NCI-H1694 (cell line): ENCODE measurements at regions not wholly inside any gene's neighbourhood (a gene's known extent, or its start where the extent isn't known, plus 50 kb on each side); places are given as distances from the start of the nearest gene placed in this dataset.

Source experiments
- DNase-seq: peaks from one replicate; lab custom pipeline; 2025; lab: John Stamatoyannopoulos, UW

DNA sequence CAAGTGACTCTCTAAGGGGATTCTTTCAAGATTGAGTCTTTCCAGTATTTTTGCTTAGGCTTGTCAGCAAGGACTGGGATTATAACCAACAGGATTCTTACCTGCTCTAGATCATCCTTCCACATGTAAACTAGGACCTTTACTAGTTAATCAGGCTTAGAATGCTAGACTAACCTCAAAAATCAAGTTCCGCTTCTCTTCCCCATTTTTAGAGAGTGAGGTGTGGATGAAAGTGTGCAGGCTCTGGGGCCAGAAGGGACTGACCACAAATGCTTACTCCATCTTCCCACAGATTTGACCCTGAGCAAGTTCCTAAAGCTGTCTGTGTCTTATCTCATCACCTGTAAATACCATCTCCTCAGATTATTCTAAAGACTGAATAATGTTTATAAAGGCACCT, 89.5 kb upstream of the IL12A start:
- DNase-seq = no peak

DNA sequence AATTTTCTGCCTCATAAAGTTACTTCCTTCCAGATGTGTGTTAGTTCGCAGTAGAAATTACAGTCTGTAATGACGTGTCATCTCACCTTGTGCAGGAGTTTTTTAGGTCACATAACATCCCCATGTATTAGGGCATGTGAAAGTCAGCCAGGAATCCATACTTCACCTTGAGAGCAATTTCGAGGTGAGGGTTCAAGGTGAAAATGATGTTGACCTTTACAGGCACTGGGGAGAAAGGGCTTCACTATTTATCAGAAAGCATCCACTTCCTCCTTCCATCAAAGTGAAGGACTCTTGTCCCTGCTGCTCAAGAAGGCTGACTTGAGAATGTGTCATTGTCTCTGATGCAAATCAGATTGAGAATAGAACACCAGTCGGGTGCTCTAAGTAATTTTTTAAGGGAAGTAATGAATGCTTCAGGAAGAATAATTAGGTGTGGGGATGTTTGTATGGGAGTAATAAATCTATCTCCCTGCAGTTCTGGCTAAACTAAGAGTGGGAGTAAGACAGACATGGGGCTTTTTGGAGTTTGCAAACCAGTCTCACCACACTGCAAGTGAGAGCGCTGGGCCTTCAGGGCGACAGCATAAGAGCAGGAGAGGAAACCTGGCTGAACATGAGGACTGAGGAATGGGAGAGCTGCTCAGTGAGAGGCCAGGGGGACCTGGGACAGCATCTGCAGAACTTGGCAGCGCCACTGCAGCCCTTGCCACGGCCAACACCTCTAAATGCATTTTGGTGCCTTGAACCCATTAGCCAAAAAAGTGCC, 85.9 kb upstream of the IL12A start:
- DNase-seq = no peak

DNA sequence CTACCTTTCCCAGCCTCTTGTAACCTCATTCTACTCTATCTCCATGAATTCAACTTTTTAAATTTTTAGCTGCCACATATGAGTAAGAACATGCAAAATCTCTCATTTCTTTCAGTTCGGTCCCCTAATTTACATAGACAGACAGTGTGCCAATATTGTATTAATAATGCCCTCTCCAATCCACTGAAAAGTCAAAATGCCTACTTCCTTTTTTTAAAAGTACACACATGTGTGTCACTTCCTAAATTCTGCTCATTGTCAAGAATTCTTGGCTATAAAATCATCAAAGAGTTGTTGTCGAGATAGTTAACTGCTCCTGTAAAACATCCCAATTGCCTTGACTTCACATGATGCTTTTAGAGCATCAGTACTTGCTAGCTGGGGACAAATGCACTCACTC, 84.2 kb upstream of the IL12A start:
- DNase-seq = no peak

DNA sequence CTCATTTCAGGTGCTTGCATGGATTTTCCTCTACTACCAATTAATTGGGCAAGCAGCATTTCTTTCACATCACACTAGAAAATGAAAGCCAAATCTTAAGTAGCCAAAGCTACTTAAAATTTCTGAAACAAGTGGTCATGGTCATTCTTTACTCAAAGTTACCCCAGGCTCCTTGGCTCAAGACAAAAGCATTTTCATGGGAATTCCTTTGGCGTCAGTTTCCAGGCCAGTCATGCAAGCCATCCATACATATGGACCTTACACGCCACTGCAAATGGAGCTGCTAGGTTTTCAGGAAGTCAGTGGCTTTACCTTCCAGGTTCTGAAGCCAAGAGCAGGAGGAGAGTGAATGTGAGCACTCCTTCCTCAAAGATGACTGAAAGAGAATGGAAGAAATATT, 83.7 kb upstream of the IL12A start:
- DNase-seq = no peak

DNA sequence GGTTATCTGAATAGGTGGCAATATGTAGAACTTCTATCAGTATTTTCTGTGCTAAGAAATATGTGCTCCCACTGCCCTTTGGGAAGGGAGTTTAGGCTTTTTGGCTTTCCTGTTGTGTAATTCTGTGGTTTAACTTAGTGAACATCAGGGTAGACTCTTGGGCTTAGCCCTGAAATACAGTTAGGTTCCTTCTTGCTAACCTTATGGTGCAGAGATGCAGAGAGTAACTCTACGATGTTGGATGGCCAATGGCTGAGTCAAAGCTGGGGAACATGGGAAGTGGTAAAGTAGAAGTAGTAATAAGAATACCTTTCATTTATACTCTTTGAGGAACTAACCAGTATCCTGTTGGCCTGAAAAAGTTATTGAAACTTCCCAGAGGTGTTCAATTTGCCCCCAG, 80.8 kb upstream of the IL12A start:
- no peak for DNase-seq

DNA sequence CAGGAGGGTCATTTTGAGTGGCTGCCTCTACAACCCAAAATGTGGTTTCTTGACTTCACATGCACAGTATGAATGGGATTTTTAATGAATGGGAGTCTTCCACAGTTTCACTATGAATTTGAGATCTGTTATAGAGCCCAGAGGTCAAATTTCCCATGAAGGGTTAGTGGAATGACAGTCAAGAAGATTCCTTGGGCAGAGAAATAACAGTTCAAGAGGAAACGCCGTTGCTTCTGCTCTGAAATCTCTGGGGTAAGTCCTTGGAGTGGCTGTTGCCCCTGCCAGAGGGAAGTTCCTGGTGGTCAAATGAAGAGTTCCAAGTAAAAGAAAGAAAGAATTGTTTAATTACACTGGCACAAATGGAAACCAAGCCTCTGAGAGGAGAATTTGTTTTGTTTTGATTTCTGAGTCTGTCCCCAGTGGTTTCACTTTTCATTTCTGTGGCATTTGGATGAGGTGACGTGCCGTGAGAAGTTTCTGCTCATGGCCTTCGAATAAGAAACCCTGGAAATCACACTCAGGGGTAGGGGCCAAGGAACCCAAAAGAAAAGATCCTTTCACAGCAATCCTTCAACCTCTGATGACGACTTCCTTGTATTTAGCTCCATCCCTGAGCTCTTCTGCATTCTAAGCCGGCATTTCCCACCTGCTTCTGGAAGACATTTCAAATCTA, 77.5 kb upstream of the IL12A start:
- DNase-seq = no peak

DNA sequence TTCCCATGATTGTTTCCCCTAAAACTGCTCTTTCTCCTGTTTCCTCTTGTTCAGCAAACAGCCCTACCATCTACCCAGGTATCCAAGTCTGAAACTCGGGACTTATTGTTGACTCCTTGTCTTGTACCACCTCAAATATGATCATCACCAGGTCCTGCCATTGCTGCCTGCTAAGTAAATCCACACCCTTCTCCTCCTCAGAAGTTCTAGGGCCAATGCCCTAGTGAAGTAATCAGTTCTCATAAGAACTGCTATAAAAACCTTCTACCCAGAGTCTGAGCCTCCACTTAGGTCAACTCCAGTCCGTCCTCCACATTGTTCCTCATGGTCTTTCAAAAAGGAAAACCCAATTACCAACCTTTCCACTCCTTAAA, 77.0 kb upstream of the IL12A start:
- no peak for DNase-seq

DNA sequence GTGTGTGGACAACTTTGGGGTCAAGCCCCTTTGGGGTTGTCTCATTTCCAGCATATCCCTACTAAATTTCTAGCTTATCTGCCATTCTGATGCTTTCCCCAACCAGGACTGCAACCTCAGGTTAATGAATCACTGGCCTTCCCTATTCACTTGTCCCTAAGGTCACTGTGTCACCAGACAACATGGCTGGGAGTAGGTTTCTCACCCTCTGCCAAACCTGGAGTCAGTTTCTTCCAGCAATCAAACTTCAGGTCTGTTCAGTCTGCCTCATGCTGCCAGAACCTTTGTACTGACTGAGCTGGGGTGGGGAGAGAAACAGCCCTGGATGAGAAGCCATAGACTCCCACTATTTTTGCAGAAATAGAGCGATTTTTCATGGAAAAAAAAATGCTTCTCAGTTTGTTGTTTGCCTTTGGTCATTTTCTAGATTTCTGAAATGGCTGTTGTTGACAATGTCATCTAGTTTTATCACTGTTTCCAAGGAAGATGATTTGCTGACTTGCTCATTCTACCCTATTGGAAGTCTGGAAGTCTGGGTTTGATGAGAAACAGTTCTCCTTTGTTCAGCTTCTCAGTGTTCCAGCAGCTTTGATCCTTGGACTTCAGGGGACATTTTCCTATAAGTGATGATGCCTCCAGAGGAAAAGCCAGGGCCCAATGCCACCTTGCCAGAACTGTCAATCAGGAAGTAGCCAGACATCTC, 74.8 kb upstream of the IL12A start:
- no peak for DNase-seq

DNA sequence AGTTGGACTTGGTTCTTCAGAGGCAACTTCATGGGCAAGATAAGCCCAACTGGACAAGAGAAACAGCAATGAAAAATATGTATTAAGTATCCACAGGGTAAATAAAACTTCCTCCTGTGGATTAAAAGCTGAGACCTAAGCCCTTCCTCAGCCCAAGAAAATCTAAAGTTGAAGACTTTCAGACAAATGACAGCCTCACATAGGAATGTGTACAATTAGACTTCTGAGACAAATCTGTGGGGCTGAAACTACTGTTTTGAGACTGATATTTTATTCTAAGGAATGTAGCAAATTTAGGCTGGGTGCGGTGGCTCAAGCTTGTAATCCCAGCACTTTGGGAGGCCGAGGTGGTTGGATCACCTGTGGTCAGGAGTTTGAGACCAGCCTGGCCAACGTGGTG, 74.2 kb upstream of the IL12A start:
- no peak for DNase-seq

DNA sequence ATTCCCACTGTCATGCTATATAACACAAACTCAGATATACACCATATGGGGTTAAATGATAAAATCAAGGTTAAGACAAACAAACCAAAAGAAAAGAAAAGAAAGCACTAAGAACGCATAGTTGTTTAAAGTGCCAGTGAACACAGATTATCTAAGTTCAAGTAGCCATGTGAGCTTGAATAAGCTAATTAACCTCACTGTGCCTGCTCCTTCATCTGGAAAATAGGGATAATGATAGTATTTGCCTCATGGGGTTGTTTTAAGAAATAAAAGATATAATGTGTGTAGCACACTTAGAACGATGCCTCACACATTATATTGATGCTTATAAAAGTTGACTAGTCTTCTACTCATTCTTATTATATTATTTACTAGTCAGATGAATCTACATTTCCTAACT, 72.6 kb upstream of the IL12A start:
- no peak for DNase-seq

DNA sequence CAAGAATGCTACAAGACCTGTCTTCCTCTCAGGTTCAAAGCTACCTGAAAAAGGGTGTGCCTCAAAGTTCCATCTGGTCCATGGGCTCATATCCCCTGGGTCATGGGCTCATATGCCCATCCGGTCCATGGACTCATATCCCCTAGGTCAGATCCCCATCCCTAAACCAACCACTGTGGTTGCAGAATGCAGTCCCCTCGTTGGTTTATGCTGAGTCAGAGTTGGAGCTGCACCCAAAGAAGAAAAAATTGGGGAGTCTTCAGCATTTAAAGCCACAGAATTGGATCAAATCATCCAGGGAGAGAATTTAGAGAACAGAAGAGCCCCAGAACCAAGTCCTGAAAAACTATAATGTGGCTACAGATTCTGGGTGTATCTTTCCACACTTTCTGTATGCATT, 71.5 kb upstream of the IL12A start:
- DNase-seq = no peak

DNA sequence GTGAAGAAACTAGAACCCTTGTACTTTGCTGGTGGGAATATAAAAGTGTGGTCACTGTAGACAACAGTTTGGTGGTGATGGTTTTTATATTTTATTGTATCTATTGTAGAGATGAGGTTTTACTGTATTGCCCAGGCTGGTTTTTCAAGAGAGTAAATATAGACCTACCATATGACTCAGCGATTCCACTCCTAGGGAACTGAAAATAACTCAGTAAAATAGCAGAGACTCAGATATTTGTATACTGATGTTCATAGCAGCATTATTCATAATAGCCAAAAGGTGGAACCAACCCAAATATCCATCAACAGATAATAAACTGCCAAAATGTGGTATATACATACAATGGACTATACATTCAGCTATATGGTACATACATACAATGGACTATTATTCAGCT, 68.8 kb upstream of the IL12A start:
- no peak for DNase-seq

DNA sequence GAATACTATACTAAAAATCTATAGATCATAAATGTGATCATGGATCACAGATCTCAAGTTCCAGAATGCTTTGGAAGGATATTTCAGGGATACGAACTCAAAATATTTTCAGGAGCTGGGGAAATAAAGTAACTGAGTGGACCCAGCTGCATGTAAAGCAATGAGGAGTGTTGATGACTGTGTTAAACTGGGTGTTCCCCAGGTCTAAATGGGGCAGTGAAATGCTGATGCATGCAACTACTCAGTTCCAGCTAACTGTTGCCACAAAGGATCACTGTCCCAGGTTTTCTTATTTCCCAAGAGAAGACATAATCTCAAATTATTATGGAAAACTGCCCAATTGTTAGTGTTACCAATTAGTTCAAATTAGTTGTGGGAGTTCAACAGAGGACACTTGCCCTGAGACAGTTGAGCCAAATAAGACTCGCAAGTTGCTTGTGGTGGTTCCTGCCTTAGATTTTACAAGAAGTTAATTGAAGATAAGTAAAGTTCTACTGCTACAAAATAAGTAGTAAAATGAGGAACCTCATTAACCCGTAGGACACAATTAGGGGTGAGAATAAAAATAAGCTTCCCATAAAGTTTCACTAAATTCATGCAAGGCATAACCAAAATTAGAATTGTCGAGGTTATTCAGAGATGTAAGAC, 66.3 kb upstream of the IL12A start:
- DNase-seq = no peak

DNA sequence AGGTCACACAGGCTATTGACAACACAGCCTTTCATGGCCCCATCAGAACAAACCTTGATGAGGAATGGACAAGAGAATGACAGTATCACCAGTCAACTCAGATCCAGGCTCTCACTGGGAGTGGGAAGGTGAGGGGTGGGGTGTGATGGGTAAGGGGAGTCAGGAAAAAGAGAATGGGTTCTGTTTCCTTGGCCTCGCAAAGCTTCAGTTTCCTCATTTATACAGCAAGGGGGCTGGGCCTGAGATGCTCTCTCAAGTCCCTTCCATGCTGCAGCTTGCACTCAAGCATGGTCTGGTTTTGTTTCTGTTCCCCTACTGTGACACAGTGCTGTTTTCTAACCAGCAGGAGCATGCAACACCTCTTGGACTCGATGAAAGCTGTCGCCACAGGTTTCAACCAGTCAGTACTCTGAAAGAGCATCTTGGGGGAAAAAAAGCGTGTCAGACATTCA, 65.7 kb upstream of the IL12A start:
- no peak for DNase-seq

DNA sequence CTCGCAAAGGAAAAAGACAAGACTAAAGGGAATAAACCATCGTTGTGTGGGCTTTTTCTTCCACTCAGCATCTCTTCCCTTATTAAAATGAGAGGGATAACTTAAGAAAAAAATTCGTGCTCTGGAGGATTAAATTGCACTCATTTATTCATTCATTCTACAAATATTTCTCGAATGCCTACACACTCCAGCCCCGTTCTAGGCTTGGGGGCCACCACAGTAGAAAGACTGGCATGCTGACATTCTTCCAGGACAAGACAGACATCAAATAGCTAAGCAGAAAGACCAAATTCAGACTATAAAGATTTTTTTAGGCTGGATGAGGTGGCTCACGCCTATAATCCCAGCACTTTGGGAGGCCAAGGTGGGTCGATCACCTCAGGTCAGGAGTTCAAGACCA, 65.3 kb upstream of the IL12A start:
- no peak for DNase-seq

DNA sequence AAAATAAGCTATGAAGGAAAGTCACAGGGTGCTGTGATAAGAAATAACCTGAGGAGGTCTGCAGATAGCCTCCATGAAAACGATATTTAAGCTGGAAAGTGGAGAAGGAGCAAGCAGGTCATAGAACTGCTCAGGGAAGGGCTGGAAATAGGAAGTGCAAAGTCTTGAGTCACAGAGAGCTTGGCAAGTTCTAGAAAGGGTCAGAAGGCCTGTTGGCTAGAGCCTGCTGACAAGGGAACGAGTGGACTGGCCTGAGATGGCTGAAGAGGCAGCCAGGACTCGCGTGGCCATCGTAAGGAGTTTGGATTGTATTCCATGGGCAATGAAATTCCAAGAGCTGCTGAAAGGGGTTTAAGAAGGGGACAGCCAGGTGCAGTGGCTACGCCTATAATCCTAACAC, 64.7 kb upstream of the IL12A start:
- no peak for DNase-seq

DNA sequence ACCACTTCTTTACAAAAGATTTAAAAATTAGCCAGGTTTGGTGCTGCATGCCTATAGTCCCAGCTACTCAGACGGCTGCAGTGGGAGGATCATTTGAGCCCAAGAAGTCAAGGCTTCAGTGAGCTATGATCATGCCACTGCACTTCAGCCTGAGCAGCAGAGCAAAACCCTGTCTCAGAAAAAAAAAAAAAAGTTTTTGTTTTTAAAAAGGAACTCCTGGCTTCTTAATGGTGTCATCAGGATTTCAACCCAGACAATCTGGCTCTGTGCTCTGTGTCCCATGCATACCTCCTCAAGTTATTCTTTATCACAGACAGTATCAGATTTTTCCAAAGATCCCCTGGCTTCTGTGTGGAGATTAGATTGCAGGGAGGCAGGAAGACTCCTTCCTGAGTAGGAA, 64.2 kb upstream of the IL12A start:
- no peak for DNase-seq

DNA sequence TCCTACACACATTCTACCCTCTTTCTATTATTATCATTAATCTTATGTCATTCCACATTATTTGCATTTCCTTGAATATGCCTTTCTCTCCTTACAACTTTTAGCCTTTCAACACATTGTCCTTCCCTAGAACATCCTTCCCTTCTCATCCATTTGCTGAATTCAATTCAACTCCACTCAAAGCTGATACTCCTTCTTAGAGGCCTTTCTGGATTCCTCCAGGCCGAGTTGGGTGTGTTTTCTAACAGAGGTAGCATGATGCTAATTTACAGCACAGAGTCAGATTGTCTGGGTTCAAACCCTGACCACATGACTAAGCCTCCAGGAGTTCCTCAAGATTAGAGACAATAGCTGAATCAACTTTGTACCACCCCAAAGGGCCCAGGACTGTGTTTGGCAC, 63.4 kb upstream of the IL12A start:
- DNase-seq = no peak

DNA sequence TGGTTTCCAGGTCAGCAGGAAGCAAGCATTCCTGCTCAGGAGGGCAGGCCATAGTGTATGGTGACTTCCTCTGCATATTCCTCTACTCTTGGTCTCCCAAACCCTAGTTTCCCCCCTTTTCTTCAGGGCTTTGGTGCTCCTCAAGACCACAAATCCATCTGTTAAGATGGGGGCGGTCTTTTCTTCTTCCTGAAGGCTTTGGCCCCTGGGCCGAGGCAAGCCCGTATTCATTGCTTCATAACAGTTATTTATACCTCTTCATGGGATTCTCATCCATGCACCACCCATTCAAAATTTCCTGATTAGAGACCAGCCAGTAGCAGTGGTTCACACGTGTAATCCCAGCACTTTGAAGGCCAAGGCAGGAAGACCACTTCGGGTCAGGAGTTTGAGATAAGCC, 62.1 kb upstream of the IL12A start:
- DNase-seq = no peak

DNA sequence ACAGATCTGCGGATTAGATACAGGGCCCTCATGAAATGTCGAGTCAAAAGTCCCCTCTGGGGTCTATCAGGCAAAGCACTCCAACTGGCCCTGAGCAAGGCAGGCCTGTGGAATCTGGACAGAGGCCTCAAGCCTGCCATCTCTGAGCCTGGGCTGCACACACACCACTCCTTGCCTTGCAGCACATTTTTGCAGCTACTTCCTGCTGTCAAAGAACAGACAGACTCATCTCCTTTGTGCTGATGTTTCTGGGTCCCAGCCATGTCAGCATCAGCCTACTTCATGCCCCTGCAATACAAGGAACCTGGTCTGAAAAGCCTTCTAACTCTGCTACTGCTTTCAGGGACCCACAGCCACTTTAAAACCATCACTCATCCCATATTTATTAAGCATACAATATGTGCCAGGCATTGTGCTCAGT, 60.6 kb upstream of the IL12A start:
- DNase-seq = no peak

DNA sequence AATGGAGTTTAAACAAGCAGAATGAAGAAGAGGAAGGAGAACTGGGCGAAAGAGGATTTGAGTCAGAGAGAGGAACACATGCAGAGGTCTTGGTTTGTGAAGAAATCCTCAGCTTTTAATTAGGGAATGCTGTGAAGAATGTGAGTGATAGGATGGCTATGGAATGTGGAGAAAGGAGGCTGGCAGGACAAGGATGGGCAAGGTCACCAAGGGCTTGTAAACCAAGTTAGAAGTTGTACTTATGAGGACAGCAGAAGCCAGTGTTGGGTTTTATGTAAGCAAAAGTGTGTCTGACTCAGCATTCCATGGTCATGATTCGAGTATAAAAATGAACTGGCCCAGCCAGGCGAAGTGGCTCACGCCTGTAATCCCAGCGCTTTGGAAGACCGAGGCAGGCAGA, 60.0 kb upstream of the IL12A start:
- DNase-seq = no peak

DNA sequence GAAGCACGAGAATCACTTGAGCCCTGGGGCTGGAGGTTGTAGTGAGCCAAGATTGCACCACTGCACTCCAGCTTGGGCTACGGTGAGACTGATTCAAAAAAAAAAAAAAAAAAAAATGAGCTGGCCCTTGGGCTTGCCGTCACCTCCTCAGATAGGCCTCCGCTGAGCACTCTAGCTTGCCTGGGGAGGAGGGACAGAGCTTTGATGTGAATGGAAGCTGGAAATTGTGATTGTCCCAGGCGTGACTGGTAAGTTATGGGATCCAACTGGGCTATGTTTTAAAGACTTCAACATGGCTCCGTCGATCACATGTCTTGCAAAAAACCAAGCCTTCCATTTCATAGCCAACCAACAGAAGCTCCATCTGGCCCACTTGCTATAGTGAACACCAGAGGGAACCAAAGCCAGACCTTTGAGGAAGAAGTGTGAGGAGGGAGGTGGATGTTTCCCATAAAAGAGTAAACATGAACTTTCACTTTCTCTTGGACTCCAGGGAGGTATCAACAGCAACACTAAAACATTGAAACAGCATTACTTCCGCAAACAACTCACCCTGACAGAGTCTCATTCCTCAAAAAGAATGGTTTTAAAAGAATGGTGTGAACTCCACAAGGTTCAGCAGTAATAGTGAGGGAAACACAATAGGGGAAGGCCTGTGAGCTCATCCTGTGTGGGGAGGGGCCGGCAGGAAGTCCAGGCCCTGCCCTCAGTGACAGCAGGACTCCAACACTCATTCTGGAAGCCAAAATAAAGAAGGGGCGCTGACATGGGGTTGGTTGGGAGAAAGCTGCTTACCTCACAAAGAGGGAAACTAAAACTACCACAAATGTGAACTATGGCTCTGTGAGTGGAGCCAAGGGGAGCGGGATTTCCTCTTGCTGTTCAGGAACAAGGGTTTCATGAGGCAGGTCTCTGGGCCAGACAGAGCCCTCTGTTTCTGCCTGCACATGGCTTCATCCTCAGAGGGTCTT, 59.2 kb upstream of the IL12A start:
- DNase-seq = no peak
